ENCODE measurements at regions not wholly inside any gene's neighbourhood (a gene's known extent, or its start where the extent isn't known, plus 50 kb on each side); places are given as distances from the start of the nearest gene placed in this dataset.

DNA sequence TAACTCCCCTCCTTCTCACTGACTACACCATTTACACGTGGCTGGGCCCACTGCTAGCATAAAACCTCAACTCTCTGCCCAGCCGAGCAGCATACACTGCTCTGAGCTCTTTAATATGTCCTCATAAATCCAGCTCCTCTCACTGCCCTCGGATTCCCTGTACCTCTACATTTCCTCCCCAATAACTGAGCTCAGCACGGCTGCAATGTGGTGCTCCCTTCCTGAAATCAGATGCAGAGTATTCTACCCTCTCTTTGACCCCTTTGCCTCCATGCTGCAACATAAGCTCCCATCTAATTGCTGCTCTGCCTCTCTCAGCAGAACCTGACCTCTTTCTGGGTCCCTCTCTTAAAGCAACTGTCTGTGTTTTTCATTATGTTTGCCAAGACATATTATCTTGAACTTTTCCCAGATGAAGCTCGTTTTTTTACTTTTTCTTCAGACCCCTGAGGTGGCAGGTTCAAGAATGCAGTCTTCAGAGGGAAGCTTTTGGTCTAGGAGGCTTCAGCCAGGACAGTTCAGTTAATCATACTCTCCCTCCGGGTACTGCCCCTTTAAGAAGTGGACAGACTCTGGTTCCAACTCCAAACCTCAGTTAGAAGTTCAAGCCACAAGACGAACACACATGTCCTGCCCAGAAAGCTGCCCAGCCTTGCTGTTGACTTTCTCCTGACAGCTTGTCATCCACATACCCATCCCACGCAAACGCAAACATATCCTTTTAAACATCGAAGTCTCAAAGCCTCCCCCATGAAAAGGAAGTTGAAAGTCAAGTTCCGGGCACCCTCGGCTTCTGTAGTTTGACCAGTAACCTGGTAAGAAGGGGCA, 81.1 kb upstream of the NEO1 start:
- H3K27me3 ChIP-seq (ENCODE audit: control insufficient read depth in 4 of 4, insufficient read depth in 4 of 4, low read length in 3 of 4), result no peaks in the 10 kb centered on the region
- no peaks in the 10 kb centered on the region for H3K9me3 ChIP-seq (ENCODE audit: control insufficient read depth in 4 of 4, low read length in 3 of 4)
- no peaks in the 10 kb centered on the region for H3K4me1 ChIP-seq (ENCODE audit: control insufficient read depth in 4 of 4, insufficient read depth in 4 of 4, low read length in 3 of 4)
- H3K36me3 ChIP-seq (ENCODE audit: control insufficient read depth in 4 of 4, insufficient read depth in 3 of 4, low read depth in 1 of 4, low read length in 3 of 4), result no peaks in the 10 kb centered on the region
- TF ChIP-seq ZBTB33 (IDR thresholded peaks at IDR 0.05) (no peak), TAF1 (conservative IDR thresholded peaks at IDR 0.05) (no peak), ATF3 (IDR thresholded peaks at IDR 0.05) (no peak), RAD21 (IDR thresholded peaks at IDR 0.05) (no peak), HNF4A (conservative IDR thresholded peaks at IDR 0.05) (no peak), YY1 (IDR thresholded peaks at IDR 0.05) (no peak), NR2F2 (IDR thresholded peaks at IDR 0.05) (no peak), GABPA (IDR thresholded peaks at IDR 0.05 in 1 of 2, conservative IDR thresholded peaks at IDR 0.05 in 1 of 2) (no peak), RXRA (IDR thresholded peaks at IDR 0.05) (no peak), EGR1 (IDR thresholded peaks at IDR 0.05; ENCODE audit: low read depth in 2 of 2) (no peak), JUND (IDR thresholded peaks at IDR 0.05) (no peak), MAX (IDR thresholded peaks at IDR 0.05) (no peak), FOXA1 (IDR thresholded peaks at IDR 0.05) (no peak), SP1 (IDR thresholded peaks at IDR 0.05) (no peak), HNF4G (IDR thresholded peaks at IDR 0.05) (no peak), FOXA2 (IDR thresholded peaks at IDR 0.05) (no peak), CTCF (IDR thresholded peaks at IDR 0.05; ENCODE audit: low read depth, low read length, missing input control) (no peak)
- WGBS, result 34% methylated on average over 12 of the region's 12 CpGs
- no peak for DNase-seq (ENCODE audit: low spot score)
- no peak overlapping the region for H3K9ac ChIP-seq (ENCODE audit: low read depth in 1 of 2, low read length in 2 of 2)
- no peak overlapping the region for H3K4me3 ChIP-seq (ENCODE audit: low read depth in 1 of 3, low read length in 3 of 3)
- H3K27ac ChIP-seq (ENCODE audit: low read depth in 1 of 2, low read length in 2 of 2), result no peak overlapping the region

GRCh38 chr15:72968531-72968922, 83.7 kb upstream of the NEO1 start:
- WGBS, result 51% methylated on average over 5 of the region's 5 CpGs
- no peak for DNase-seq (ENCODE audit: low spot score)
- H3K27me3 ChIP-seq (ENCODE audit: control insufficient read depth in 4 of 4, insufficient read depth in 4 of 4, low read length in 3 of 4), result no peaks in the 10 kb centered on the region

More at GRCh38 chr15:72968531-72968922, 83.7 kb upstream of the NEO1 start:
- no peaks in the 10 kb centered on the region for H3K36me3 ChIP-seq (ENCODE audit: control insufficient read depth in 4 of 4, insufficient read depth in 3 of 4, low read depth in 1 of 4, low read length in 3 of 4)
- H3K9me3 ChIP-seq (ENCODE audit: control insufficient read depth in 4 of 4, low read length in 3 of 4), result no peaks in the 10 kb centered on the region
- H3K4me1 ChIP-seq (ENCODE audit: control insufficient read depth in 4 of 4, insufficient read depth in 4 of 4, low read length in 3 of 4), result no peaks in the 10 kb centered on the region
- no peak overlapping the region for H3K4me3 ChIP-seq (ENCODE audit: low read depth in 1 of 3, low read length in 3 of 3)
- H3K27ac ChIP-seq (ENCODE audit: low read depth in 1 of 2, low read length in 2 of 2), result no peak overlapping the region
- H3K9ac ChIP-seq (ENCODE audit: low read depth in 1 of 2, low read length in 2 of 2), result no peak overlapping the region
- no peak for TF ChIP-seq GABPA (IDR thresholded peaks at IDR 0.05 in 1 of 2, conservative IDR thresholded peaks at IDR 0.05 in 1 of 2)
- TF ChIP-seq NR2F2 (IDR thresholded peaks at IDR 0.05), result no peak
- TF ChIP-seq FOXA2 (IDR thresholded peaks at IDR 0.05), result no peak
- TF ChIP-seq ATF3 (IDR thresholded peaks at IDR 0.05), result no peak
- no peak for TF ChIP-seq CTCF (IDR thresholded peaks at IDR 0.05; ENCODE audit: low read depth, low read length, missing input control)
- no peak for TF ChIP-seq MAX (IDR thresholded peaks at IDR 0.05)
- TF ChIP-seq EGR1 (IDR thresholded peaks at IDR 0.05; ENCODE audit: low read depth in 2 of 2), result no peak
- TF ChIP-seq SP1 (IDR thresholded peaks at IDR 0.05), result no peak
- no peak for TF ChIP-seq HNF4G (IDR thresholded peaks at IDR 0.05)
- no peak for TF ChIP-seq ZBTB33 (IDR thresholded peaks at IDR 0.05)
- TF ChIP-seq FOXA1 (IDR thresholded peaks at IDR 0.05), result no peak
- TF ChIP-seq RXRA (IDR thresholded peaks at IDR 0.05), result no peak
- no peak for TF ChIP-seq YY1 (IDR thresholded peaks at IDR 0.05)
- TF ChIP-seq JUND (IDR thresholded peaks at IDR 0.05), result no peak
